H1 (cell line): ENCODE measurements at regions not wholly inside any gene's neighbourhood (a gene's known extent, or its start where the extent isn't known, plus 50 kb on each side); places are given as distances from the start of the nearest gene placed in this dataset.

Experiments used
- EZH2 ChIP-seq: fragments of 200-600 bp; sonication (generic); IDR thresholded peaks from 2 replicates; pipeline ENCODE4 v1.7.1; 2012; ENCODE audit warnings: low read depth, mild to moderate bottlenecking, moderate library complexity, low read length, inconsistent platforms; ENCODE audit not compliant: severe bottlenecking
- JUN ChIP-seq: IDR thresholded peaks from 2 replicates; pipeline ENCODE4 v1.6.1; 2011; ENCODE audit warnings: low read depth, mild to moderate bottlenecking, improper control_type of control experiment, low read length
- POLR2A ChIP-seq, 2 experiments: IDR thresholded peaks; 1 replicate in 1 of 2; 2 replicates in 1 of 2; pipeline ENCODE4 v1.6.1; 2011; ENCODE audit warnings: low read depth in 2 of 2, low read length in 2 of 2, mild to moderate bottlenecking in 2 of 2; ENCODE audit errors: control extremely low read depth in 1 of 2
- POLR2AphosphoS5 ChIP-seq: IDR thresholded peaks from 2 replicates; pipeline ENCODE4 v1.6.1; 2011; ENCODE audit warnings: low read depth, low read length
- RFX5 ChIP-seq: IDR thresholded peaks from 2 replicates; pipeline ENCODE4 v1.6.1; 2011; ENCODE audit warnings: low read depth, low read length, improper control_type of control experiment, borderline replicate concordance
- SP1 ChIP-seq: IDR thresholded peaks from 2 replicates; pipeline ENCODE4 v1.6.1; 2011; ENCODE audit warnings: low read depth, low read length
- SUZ12 ChIP-seq: fragments of 200-600 bp; sonication (generic); IDR thresholded peaks from 2 replicates; pipeline ENCODE4 v1.6.1; 2012; ENCODE audit warnings: mild to moderate bottlenecking, inconsistent platforms, low read length, moderate library complexity, mixed read lengths
- TF ChIP-seq, protein P1 (sequence below): IDR thresholded peaks from 2 replicates; pipeline ENCODE4 v1.6.1; 2011; ENCODE audit warnings: low read length, improper control_type of control experiment
- TF ChIP-seq, protein P2 (sequence below): IDR thresholded peaks from 2 replicates; pipeline ENCODE4 v1.6.1; 2012; ENCODE audit warnings: low read length, inconsistent platforms
- TF ChIP-seq, protein P3 (sequence below), 3 experiments: IDR thresholded peaks; 1 replicate in 2 of 3; 2 replicates in 1 of 3; pipeline versions ENCODE4 v1.5.1 to v1.6.1; 2011; ENCODE audit warnings: low read length in 3 of 3, mild to moderate bottlenecking in 3 of 3, inconsistent platforms in 2 of 3, low read depth in 1 of 3, moderate library complexity in 1 of 3; ENCODE audit not compliant: insufficient read depth in 1 of 3; ENCODE audit errors: control extremely low read depth in 1 of 3

DNA sequence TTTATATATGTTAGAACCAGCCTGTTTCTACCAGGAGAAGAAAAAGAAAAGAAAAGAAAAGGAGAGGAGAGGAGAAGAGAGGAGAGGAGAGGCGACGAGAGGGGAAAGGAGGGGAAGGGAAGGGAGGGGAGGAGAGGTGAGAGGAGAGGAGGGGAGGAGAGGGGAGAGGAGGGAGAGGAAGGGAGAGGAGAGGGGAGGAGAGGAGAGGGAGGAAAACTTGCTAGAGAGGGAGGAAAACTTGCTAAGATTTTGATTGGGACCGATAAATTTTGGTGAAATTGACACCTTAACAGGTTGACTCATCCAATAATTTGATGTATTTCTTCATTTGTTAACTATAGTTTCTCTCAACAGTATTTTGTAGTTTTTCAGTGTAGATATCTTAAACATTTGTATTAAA, 164.0 kb upstream of the SYT1 start:
- TF ChIP-seq SP1 (no peak), POLR2AphosphoS5 (no peak), POLR2A (IDR thresholded peaks at IDR 0.05; ENCODE audit: control extremely low read depth in 1 of 2, low read depth in 2 of 2, low read length in 2 of 2) (no peak), SUZ12 (no peak), EZH2 (no peak), RFX5 (no peak), JUN (no peak)
- TF ChIP-seq, protein P1, sequence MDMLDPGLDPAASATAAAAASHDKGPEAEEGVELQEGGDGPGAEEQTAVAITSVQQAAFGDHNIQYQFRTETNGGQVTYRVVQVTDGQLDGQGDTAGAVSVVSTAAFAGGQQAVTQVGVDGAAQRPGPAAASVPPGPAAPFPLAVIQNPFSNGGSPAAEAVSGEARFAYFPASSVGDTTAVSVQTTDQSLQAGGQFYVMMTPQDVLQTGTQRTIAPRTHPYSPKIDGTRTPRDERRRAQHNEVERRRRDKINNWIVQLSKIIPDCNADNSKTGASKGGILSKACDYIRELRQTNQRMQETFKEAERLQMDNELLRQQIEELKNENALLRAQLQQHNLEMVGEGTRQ = no peak
- TF ChIP-seq, protein P2, sequence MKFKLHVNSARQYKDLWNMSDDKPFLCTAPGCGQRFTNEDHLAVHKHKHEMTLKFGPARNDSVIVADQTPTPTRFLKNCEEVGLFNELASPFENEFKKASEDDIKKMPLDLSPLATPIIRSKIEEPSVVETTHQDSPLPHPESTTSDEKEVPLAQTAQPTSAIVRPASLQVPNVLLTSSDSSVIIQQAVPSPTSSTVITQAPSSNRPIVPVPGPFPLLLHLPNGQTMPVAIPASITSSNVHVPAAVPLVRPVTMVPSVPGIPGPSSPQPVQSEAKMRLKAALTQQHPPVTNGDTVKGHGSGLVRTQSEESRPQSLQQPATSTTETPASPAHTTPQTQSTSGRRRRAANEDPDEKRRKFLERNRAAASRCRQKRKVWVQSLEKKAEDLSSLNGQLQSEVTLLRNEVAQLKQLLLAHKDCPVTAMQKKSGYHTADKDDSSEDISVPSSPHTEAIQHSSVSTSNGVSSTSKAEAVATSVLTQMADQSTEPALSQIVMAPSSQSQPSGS = no peak
- TF ChIP-seq, protein P3, sequence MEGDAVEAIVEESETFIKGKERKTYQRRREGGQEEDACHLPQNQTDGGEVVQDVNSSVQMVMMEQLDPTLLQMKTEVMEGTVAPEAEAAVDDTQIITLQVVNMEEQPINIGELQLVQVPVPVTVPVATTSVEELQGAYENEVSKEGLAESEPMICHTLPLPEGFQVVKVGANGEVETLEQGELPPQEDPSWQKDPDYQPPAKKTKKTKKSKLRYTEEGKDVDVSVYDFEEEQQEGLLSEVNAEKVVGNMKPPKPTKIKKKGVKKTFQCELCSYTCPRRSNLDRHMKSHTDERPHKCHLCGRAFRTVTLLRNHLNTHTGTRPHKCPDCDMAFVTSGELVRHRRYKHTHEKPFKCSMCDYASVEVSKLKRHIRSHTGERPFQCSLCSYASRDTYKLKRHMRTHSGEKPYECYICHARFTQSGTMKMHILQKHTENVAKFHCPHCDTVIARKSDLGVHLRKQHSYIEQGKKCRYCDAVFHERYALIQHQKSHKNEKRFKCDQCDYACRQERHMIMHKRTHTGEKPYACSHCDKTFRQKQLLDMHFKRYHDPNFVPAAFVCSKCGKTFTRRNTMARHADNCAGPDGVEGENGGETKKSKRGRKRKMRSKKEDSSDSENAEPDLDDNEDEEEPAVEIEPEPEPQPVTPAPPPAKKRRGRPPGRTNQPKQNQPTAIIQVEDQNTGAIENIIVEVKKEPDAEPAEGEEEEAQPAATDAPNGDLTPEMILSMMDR (IDR thresholded peaks at IDR 0.05; ENCODE audit: control extremely low read depth in 1 of 3, insufficient read depth in 1 of 3, low read depth in 1 of 3, low read length in 3 of 3) = no peak
